Pancreas (tissue), 10 donors: ENCODE measurements at regions not wholly inside any gene's neighbourhood (a gene's known extent, or its start where the extent isn't known, plus 50 kb on each side); places are given as distances from the start of the nearest gene placed in this dataset.

ENCODE experiments used
- ATAC-seq, 4 donors: fragments of 200-7000 bp; cut with Tn5 transposase; one replicate each; pipeline versions ENCODE4 v1.8.0 to v1.9.1; 2020; ENCODE audit warnings: mild to moderate bottlenecking in 4 of 4, moderate library complexity in 4 of 4
- DNase-seq, 6 donors: peaks; one replicate each; pipeline ENCODE4 v3.0.0-alpha.2; 2020
- FAIRE-seq: peaks from 2 replicates; lab custom pipeline; 2012; peaks lifted over from hg19 to GRCh38; lab: Jason Lieb, UNC
- H3K27ac ChIP-seq, 4 donors: fragments of 200-600 bp; sonication (generic); 1 replicate in 3 of 4; 2 replicates in 1 of 4; pipeline versions ENCODE4 v1.5.0 to v1.8.0; 2020
- H3K27me3 ChIP-seq, 4 donors: fragments of 200-600 bp; one replicate each; pipeline ENCODE4 v1.8.0; 2021
- H3K36me3 ChIP-seq, 3 donors: fragments of 200-600 bp; sonication (generic) in 1 of 3; one replicate each; pipeline versions ENCODE4 v1.5.0 to v1.8.0; 2020 to 2021
- H3K4me1 ChIP-seq, 3 donors: fragments of 200-600 bp; one replicate each; pipeline ENCODE4 v1.8.0; 2021
- H3K4me3 ChIP-seq, 4 donors: fragments of 200-600 bp; sonication (generic) in 2 of 4; one replicate each; pipeline versions ENCODE4 v1.5.0 to v1.8.0; 2020 to 2021
- H3K9me3 ChIP-seq, 4 donors: fragments of 200-600 bp; one replicate each; pipeline ENCODE4 v1.8.0; 2021
- WGBS, 2 donors: extraction: QIAGEN DNeasy Blood & Tissue Kit; methylation state at CpG; one replicate each; pipeline ENCODE4 v1.1.7; 2013; 5-methylcytosine and 5-hydroxymethylcytosine counted together
- intact Hi-C, 3 donors: fragments of 100-400 bp; cut with DNase I; formaldehyde crosslinking; loops; one replicate each; pipeline versions ENCODE4 v1.11.1 to v1.14.2; 2022
- TF ChIP-seq, protein P1 (sequence below), 4 donors: fragments of 200-600 bp; sonication (generic) in 3 of 4; IDR thresholded peaks; one replicate each; pipeline versions ENCODE4 v1.5.0 to v1.8.0; 2021; ENCODE audit warnings: antibody characterized with exemption in 4 of 4
- donor health status: healthy with polysubstance abuse.
- donor health status: DM: no; HTN: no; CAD: no; lungs with moderate emphysema.
- donor health status: DM: no; HTN: no; CAD: no.
- donor health status: control.
- donor health status: control.
- donor health status: Bipolar disorder and iron deficiency.
- donor health status: DM: yes; HTN: yes; CAD: no.
- donor health status: DM: no; HTN: no; CAD: no.
- donor health status: DM: no; HTN: no; CAD: no.
- donor health status: DM: yes; HTN: yes; CAD: no.

DNA sequence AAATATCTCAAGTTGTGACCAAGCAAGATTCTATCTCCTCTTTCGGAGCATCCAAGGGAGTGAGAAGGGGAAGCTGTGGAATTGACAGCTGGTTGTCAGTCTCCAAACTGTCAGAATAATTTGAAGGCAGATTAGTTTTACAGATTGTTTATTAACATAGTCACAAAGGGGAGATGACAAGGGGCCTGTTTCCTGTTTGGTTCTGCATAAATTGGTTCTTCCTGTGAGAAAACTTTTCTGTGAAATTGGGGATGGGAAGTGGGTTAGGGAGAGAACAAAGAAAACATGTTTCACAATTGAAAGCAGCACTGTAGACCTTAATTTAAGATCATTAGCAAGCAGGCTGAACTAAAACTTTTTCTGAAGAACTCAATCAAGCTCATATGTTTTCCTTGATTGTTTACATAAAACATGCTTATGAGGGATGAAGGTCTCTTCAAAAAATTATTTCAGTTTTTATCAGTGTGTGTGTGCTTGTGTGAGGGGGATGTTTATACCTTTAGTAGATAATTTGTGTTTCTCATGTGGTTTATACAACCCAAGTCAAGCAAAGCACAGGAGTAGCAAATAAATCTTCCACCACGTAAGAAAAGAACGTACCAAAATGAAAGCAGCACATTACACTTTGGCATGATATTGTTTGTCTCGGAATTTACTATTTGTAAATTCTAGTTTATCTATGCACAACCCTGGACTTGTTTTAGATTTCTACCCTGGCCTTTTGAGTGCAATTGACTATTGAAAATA is 604.9 kb upstream of the CDH2 start:
- no peak for DNase-seq
- no peaks in the 10 kb centered on the region for H3K27me3 ChIP-seq
- TF ChIP-seq, protein P1, sequence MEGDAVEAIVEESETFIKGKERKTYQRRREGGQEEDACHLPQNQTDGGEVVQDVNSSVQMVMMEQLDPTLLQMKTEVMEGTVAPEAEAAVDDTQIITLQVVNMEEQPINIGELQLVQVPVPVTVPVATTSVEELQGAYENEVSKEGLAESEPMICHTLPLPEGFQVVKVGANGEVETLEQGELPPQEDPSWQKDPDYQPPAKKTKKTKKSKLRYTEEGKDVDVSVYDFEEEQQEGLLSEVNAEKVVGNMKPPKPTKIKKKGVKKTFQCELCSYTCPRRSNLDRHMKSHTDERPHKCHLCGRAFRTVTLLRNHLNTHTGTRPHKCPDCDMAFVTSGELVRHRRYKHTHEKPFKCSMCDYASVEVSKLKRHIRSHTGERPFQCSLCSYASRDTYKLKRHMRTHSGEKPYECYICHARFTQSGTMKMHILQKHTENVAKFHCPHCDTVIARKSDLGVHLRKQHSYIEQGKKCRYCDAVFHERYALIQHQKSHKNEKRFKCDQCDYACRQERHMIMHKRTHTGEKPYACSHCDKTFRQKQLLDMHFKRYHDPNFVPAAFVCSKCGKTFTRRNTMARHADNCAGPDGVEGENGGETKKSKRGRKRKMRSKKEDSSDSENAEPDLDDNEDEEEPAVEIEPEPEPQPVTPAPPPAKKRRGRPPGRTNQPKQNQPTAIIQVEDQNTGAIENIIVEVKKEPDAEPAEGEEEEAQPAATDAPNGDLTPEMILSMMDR (IDR thresholded peaks at IDR 0.05), result no peak
- H3K36me3 ChIP-seq, result no peaks in the 10 kb centered on the region
- no peaks in the 10 kb centered on the region for H3K9me3 ChIP-seq
- no peaks in the 10 kb centered on the region for H3K4me1 ChIP-seq
- no peak overlapping the region for H3K27ac ChIP-seq
- ATAC-seq, result no peak
- 57 to 59% methylated on average over 4 of the region's 4 CpGs for WGBS, 2 donors
- H3K4me3 ChIP-seq, result no peak overlapping the region
- no peak for FAIRE-seq
- intact Hi-C loops, result no loop called here

DNA sequence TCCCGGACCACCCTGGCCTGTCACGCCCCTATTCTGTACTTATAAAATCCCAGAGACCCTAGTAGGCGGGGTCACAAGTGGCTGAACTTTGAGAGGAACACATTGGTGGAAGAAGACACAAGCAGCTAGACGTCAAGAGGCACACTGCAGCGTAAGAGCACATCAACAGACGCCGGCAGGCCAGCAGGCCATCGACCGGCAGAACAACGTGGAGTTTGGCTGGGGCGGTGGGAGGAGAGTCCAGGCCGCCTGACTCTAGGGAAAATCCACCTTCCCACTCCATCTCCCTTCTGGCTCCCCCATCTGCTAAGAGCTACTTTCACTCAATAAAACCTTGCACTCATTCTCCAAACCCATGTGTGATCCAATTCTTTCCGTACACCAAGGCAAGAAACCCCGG is 601.8 kb upstream of the CDH2 start:
- no peaks in the 10 kb centered on the region for H3K36me3 ChIP-seq
- intact Hi-C loops, result no loop called here

DNA sequence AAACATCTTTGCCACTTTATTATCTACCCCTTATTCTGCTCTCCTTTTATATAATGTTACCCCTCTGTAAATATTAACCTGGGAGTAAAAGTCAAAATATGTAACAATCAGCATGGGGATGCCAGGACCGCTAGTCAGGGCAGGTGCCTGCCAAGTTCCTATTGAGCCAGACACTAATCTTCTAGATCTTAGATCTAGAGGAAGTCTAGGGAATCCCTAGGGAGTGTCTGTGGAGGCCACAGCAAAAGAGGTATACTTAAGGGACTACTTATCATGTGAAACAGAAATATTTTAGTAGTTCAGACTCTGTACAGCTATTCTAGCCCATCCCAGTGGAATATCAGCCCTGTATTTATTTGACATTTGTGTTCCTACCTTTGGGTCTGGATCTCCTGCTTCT is 600.8 kb upstream of the CDH2 start:
- Histone ChIP-seq H3K27me3 (no peaks in the 10 kb centered on the region), H3K4me3 (no peak overlapping the region), H3K36me3 (no peaks in the 10 kb centered on the region), H3K9me3 (no peaks in the 10 kb centered on the region), H3K4me1 (no peaks in the 10 kb centered on the region), H3K27ac (no peak overlapping the region)
- TF ChIP-seq, protein P1 (IDR thresholded peaks at IDR 0.05), result no peak
- intact Hi-C loops, result no loop called here
- DNase-seq, result no peak
- ATAC-seq, result no peak
- WGBS, 2 donors, result 62 to 63% methylated on average over 1 of the region's 1 CpG
- no peak for FAIRE-seq

More for the DNA sequence above, 601.8 kb upstream of the CDH2 start:
- peak in 1 of 6 donors; percentile 20 for DNase-seq
- ATAC-seq, result no peak
- TF ChIP-seq, protein P1 (IDR thresholded peaks at IDR 0.05), result no peak
- Histone ChIP-seq H3K4me3 (no peak overlapping the region), H3K4me1 (no peaks in the 10 kb centered on the region), H3K27ac (no peak overlapping the region), H3K9me3 (no peaks in the 10 kb centered on the region), H3K27me3 (no peaks in the 10 kb centered on the region)
- WGBS, 2 donors, result 80 to 81% methylated on average over 14 of the region's 14 CpGs
- FAIRE-seq, result no peak

DNA sequence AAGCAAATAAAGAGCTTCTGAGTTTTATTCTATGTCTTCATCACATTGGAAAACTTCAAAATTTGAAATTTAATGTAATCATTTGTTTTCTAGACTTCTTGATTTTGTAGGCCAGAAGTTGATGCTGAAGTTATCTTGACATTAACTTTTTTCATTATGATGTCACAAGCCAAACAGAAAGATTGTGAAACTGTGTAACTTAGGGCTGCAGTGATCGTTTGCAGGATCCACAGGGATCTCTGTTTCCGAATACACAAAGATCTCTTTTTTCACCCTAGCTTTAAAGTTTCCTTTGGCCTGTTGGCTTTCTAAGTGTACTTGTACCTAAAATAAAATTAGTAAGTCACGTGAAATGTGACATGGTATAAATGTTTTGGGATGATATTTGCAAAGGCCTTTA is 594.9 kb upstream of the CDH2 start:
- no peak for DNase-seq
- Histone ChIP-seq H3K27me3 (no peaks in the 10 kb centered on the region), H3K4me3 (no peak overlapping the region), H3K9me3 (peaks cover 0 to 2% (median 0%) of the 10 kb centered on the region in 4 donors), H3K27ac (no peak overlapping the region), H3K36me3 (no peaks in the 10 kb centered on the region), H3K4me1 (no peaks in the 10 kb centered on the region)
- no peak for FAIRE-seq
- TF ChIP-seq, protein P1 (IDR thresholded peaks at IDR 0.05), result no peak
- no peak for ATAC-seq
- 24 to 34% methylated on average over 3 of the region's 3 CpGs for WGBS, 2 donors
- intact Hi-C loops, result no loop called here
